Tibial nerve (tissue), 3 donors: ENCODE measurements at regions not wholly inside any gene's neighbourhood (a gene's known extent, or its start where the extent isn't known, plus 50 kb on each side); places are given as distances from the start of the nearest gene placed in this dataset.
"Not testable (repeated sequence)": the region's sequence is repeated elsewhere in the genome, so short reads cannot be mapped to it uniquely, and the experiment has no call there.

Experiments used
- CTCF ChIP-seq, 5 experiments: fragments of 200-600 bp in 3 of 5; fragments of 450-650 bp in 2 of 5; sonication (generic) in 3 of 5; IDR thresholded peaks; one replicate each; pipeline ENCODE4 v1.5.1; 2016 to 2019; ENCODE audit warnings: antibody characterized with exemption in 5 of 5, mild to moderate bottlenecking in 3 of 5, moderate library complexity in 2 of 5
- POLR2A ChIP-seq, 2 donors: fragments of 450-650 bp; IDR thresholded peaks; one replicate each; pipeline ENCODE4 v1.6.1; 2017; ENCODE audit warnings: antibody characterized with exemption in 2 of 2, mild to moderate bottlenecking in 2 of 2, moderate library complexity in 2 of 2

GRCh38 chr16:35111772-35112171 is 1652.4 kb downstream of the TP53TG3F start:
- not testable (repeated sequence) for TF ChIP-seq CTCF, POLR2A (IDR thresholded peaks at IDR 0.05)
